ENCODE measurements at regions not wholly inside any gene's neighbourhood (a gene's known extent, or its start where the extent isn't known, plus 50 kb on each side); places are given as distances from the start of the nearest gene placed in this dataset.

DNA sequence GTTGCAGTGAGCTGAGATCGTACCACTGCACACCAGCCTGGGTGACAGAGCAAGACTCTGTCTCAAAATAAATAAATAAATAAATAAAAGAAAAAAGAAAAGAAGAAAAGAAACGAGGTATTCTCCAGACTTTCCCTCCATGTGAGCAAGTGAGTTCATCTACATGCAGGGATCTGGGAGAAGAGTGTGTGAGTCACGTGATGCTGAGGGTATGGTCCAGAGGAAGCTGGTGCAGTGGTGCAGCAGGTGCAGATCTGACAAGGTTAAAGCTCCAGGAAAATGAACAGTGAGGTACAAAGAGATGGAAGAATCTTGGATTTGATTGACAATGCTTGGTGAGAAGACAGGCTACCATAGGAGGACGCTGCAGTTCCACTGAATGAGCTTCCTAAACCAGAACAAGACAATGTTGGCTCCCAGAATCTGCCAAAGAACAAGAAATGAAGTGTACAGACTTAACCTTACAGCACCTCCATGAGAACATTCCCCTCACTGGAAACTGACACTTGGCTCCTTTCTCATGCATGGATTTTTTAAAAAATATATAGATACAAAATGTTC lies 79.5 kb upstream of the BTBD3 start:
- DNase-seq: no peak

DNA sequence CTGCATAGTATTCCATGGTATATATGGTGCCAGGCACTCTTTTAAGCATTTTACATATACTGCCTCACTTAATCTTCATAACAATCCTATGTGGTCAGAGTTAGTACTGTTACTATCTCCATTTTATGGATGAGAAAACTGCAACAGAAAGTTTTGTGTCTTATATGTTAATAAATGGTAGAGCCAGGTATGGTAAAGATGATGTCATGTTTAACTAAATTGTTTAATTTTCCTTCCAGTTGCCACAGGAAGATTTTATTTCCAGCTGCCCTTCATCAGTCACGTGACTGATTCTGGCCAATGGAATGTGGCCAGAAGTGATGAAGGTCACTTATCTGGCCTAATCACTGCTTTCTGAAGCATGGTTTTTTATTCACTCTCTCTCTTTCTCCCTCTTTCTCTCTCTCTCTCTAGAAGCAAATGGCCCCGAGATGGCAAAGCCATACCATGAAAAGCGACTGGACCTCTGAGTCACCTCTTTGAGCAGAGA lies 75.7 kb upstream of the BTBD3 start:
- no peak for DNase-seq

DNA sequence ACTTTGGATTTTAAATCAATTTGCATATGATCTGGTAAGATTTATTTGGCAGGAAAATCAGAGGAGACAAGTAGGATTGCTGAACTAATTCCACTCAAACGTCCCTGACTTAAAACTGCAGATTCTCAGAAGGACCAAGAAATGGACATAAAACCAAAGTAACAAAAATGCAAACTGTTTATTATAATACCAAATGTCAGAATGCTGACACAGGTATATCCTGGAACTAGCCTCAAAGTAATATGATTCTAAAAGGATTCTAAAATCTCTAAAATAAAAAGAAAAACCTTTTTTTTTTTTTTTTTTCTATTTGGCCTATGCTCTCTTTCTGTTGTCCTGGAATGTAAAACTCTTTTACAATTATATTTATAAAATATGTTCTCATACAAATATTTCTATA lies 74.4 kb upstream of the BTBD3 start:
- DNase-seq: no peak

DNA sequence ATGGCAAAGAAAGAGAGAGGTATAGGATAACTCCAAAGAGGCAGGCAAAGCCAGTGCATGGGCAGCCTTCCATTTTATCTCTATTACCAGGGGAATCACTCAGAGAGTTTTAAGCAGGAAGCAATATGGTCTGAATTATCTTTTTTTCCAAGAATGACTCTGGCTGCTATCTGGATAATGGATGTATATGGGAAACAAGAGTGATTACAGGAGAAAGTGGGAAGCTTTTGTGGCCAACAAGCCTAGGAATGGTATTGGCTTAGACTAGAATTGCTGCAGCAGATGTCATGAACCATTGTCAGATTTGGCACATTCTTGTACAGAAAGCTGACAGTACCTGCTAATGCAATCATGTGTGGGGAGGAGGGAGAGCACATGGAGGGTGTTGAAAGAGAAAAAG lies 73.0 kb upstream of the BTBD3 start:
- no peak for DNase-seq

DNA sequence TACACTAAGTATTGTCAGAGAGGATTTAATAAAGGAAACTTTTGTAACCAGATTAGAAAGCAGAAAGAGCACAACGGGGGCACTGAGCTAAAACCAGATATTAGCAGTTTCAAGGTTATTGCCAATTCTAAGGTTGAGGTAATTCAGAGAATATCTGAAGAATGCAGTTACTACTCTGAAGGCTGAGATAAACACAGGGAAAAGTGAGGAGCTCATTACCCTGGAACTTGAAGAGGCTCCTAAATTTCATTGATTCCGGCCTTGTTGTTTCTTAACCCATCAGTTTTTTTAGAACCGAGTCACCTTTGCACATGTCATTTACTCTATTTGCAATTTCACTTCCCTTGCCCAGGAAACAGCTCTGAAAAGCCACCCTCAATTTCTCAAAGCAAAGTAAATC lies 72.4 kb upstream of the BTBD3 start:
- no peak for DNase-seq

DNA sequence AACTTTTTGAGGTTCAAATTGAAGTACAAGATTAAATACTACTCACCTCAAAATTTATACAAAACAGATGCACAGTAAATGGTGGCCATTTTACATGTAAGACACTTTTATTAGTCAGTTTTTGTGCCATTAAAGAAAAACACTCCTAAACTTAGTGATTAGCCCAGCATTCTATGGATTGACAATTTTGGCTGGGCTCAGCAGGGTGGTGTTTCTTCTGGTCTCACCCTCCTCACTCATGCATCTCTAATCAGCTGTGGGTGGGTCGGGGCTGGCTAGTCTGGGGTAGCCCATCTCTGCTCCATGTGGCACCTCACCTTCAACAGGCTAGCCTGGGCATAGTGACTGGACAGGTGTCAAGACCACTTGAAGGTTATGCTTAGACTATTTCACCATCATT lies 71.6 kb upstream of the BTBD3 start:
- DNase-seq: no peak

DNA sequence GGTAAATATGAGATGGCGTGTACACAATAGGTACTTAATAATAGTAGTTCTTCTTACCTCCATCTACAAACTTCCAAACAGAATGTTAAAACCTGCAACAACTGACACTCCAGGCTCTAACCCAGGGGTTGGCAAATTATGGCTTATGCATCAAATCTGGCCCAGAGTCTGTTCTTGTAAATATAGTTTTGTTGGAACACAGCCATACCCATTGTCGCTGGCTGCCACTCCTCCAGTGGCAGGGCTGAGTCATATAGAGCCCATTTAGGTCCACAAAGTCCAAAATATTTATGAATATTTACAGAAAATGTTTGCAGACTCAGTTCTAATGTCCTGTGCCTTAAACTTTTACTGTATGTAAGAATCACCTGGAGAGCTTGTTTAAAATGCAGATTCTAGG lies 69.9 kb upstream of the BTBD3 start:
- DNase-seq: no peak

DNA sequence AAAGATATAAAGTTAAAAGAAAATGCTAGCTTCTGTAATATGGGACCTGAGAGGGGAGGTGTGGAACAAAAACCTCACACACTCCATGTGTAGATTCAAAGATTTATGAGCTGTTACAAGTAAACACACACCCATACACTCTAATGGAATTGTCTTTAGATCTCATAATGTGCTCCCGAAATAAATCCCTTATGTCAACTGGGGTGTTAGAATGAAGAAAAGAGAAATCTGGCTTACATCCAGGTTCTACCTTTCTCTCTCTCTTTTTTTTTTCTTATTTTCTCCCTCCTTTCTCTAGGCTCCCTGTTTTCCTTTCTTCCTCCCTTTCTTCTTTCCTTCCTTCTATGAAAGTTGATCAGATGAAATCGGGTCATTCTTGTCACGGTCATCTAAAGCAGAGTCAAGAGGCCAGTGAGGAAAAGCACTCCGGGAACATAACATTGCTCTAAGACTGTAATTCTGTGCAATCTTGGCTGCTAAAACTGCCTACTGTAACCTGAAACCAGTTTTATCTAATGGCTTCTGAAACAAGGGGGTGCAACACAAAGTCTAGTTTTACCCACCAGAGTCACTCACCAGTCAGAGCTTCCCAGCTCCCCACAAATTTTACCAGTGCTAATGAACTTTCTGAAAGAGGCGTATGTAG lies 68.3 kb upstream of the BTBD3 start:
- peak; percentile 30 for DNase-seq

DNA sequence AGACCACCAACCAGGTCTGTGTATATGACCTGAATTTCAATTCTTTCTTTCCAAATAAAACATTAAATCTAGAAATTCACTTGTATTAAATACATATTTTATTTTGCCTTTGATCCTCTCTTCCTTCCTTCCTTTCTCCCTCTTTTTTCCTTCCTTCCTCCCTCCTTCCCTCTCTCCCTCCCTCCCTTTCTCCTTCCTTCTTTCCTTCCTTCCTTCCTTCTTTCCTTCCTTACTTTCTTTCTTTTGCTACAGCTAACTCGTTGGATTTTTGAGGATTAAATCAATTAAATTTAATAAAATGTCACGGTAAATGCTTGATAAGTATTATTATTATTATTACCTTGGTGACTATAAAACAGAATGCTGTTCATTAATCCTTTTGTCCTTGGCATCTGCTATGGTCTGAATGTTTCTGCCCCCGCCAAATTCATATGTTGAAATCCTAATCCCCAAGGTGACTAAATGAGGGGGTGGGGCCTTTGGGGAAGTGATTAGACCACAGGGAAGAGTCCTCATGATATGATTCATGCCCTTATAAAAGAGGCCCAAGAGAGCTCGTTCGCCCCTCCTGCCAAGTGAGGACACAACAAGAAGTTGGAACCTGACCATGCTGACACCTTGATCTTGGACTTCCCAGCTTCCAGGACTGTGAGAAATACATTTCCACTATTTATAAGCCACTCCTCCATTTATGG lies 67.6 kb upstream of the BTBD3 start:
- no peak for DNase-seq

DNA sequence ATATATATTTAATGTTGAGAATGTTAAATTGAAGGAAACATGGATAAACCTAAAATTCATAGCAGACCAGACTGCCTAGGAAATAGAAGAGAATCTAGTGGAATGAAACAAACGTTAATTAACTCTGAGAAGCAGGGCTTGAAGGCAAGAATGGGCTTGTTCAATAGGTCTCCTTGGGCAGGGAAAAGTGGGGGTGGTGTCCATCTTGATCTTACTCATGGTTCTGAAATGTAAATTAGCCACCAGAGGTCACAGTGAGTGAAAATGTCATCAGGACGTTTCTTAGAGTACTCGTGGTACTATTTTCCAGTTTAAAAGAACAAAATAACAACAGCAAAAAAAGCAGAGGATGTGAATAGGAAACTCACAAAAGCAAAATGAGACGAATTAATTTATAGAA lies 66.8 kb upstream of the BTBD3 start:
- no peak for DNase-seq

DNA sequence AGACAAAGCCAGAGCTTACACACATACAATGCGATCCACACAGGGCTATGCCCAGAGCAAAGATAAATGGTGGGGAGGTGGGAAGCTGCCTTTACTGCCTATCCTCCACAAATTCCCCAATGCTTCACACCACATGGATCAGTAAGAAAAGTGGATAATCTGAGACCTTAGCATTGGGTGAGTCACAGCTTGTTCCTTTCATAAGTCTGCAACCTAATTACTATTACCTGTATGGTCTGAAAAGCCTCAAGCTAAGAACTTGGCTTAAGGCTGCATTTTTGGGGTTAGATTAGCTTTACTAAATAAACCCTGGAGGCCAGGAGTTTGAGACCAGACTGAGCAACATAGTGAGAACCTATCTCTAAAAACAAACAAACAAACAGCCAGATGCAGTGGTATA lies 66.0 kb upstream of the BTBD3 start:
- DNase-seq: no peak

DNA sequence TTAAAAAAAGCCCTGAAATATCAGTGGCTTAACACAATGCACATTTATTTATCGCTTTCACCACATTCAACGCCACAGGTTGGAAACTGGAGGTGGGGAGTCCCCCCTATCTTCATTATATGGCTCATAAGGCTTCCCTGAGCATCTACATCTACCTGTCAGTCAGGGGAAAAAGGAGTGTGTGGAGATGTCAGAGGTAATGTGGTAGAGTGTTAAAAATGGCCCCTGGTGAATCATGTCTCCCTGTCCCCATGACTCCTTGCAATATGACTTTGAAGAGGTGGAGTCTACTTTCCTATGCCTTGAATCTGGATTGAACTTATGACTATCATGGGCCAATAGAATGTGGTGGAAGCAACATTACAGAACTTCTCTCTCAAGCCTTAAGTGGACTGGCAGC lies 65.5 kb upstream of the BTBD3 start:
- no peak for DNase-seq

DNA sequence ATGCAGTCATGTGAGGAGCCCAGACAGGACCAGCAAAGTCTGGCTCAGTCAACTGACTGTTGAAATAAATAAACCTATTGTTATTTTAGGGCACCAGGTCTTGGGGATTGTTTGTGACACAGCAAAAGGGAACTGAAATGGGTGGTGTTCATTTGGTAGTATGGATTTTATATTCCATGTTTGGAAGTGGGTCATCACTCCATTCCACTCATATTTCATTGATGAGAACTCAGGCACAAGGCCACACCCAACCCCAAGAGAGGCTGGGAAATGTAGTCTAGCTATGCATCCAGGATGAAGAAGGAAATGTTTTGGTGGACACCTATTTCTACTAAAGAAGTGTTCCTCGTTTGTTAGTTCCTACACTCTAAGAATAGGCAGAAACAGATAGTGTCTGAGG lies 64.9 kb upstream of the BTBD3 start:
- DNase-seq: no peak

DNA sequence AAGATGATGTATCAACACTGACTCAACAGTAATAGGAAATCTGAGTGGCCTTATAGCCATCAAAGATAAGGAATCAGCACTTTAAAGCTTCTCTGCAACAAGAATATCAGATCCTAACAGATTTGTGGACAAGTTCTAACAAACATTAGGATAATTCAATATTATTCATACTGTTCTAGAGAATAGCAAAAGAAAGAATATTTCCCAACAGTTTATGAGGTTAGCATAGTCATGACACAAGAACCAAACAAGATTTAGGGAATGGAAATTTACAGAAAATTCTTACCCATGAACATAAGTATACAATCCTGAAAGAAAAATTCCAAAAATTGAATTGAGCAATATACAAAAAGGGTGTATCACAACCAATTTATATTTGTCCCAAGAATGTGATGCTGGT lies 64.3 kb upstream of the BTBD3 start:
- no peak for DNase-seq

DNA sequence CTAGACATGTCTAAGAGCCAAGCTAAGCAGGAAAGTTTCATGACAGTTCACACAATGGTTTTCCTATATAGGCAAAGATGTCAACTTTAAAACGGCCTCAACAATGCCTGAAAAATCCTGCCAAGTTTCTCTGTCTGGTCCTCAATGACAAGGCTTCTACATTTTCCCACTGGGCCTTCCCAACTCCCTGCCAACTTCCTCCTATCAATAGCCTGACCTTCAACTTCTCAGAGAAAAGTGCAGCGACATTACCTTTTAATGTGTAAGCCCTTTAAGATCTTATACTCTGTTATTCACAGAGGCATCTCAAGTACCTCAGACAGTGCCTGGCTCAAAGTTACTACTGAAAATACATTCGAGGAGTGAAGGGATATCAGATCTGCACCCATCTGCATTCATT lies 56.2 kb upstream of the BTBD3 start:
- DNase-seq: no peak

DNA sequence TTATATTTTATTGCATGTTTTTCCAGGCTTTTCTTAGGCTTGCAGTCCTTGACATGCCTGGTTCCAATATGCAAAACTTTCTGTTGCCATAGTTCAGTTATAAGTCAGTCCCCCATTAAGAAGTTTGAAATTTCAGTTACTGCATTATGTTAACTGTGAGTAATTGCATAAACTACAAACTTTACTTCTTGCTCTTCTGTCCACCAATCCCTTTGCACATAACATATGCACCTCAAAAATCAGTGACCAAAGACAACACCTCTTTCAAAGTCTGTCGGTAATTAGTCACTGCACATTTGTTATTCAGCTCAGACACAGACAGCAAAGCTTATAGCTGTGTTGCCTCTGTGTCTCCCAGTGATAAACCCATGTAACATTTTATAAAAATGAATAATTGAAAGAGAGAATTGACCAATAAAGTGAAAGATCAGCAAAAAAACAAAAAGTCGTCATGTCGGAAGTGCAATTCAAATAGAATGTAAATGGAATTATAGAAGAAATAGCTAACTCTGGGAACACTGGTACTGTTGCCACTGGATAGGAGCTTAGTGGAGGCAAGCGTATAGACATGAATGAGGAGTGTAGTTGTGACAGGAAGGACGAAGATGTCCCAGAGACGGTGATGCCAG lies 50.3 kb upstream of the BTBD3 start:
- no peak for DNase-seq

All from left kidney (tissue), 1 donor.